Activated naive CD4-positive, alpha-beta T cell treated with anti-CD3 and anti-CD28 coated beads, Interleukin-2, amount 50 U/mL, for 72 hours (primary cell): ENCODE measurements at regions not wholly inside any gene's neighbourhood (a gene's known extent, or its start where the extent isn't known, plus 50 kb on each side); places are given as distances from the start of the nearest gene placed in this dataset.

Source experiments
- ATAC-seq, 2 donors: fragments of 150-1000 bp; cut with Tn5 transposase; 2 replicates each; pipeline ENCODE4 v1.10.0; 2021; ENCODE audit warnings: mild to moderate bottlenecking in 2 of 2, moderate library complexity in 2 of 2
- DNase-seq, 2 donors: peaks; one replicate each; pipeline ENCODE4 v3.0.0; 2021 to 2022; ENCODE audit warnings: low spot score in 2 of 2
- H3K27ac Mint-ChIP-seq, 2 donors: one replicate each; pipeline ENCODE4 v1.8.0; 2022; ENCODE audit warnings: mild to moderate bottlenecking in 2 of 2, mixed read lengths in 2 of 2
- H3K36me3 Mint-ChIP-seq, 2 donors: one replicate each; pipeline ENCODE4 v1.8.0; 2022; ENCODE audit warnings: mixed read lengths in 2 of 2
- H3K9me3 Mint-ChIP-seq, 2 donors: one replicate each; pipeline ENCODE4 v1.8.0; 2022; ENCODE audit warnings: mixed read lengths in 2 of 2

DNA sequence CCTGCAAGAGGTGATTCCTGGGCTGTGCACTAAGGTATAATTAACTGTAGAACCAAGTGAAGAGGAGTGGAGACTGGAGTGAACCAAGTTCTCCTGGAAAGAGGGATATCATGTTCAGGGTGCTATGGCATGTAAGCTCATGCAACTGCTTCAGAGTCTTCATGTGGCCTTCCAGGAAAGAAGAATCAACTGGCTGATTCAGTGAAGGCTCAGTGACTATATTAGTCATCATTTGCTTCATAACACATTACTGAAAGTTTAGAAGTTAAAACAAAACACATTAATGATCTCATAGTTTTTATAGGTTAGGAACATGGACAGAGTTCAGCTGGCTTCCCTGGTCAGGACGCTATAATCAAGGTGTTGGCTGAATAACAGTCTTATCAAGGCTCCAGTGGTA is 1200.8 kb upstream of the GYPC start:
- no peaks in the 10 kb centered on the region for H3K36me3 Mint-ChIP-seq
- H3K9me3 Mint-ChIP-seq = peaks cover 18% of the 10 kb centered on the region in 2 donors
- DNase-seq (no peak), ATAC-seq (no peak)
- no peak overlapping the region for H3K27ac Mint-ChIP-seq

DNA sequence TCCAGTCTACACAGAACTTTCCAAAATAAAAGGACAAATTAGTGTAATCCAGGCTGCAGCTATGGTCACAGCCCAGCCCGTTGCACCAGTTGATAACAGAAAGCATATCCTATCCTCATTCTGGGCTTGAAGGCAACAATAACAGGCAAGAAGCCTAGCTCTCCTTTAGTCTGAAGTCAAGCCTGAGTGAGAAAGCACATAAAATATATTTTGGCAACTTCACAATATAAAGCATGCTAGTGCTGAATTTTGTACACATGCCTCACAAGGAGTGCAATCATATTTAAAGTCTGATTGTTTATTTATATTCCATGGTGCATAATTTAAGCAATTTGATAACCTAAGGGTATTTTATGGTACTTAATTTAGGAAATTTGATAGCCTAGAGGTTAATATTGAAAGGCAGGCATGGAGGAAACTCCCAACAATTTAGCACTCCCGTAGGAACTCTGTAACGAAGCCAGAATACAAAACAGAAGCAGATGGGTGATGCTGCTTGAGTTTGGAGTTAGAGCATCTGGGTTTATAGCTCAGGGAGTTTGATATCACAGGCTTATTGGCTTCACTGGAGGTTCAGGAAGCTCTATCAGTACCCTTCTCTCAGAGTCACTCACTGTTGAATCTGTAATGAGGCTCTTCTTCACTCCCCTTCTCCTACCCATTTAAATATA is 1199.1 kb upstream of the GYPC start:
- H3K9me3 Mint-ChIP-seq = peaks cover 8 to 24% of the 10 kb centered on the region in 2 donors
- DNase-seq (no peak), ATAC-seq (no peak)
- H3K36me3 Mint-ChIP-seq = no peaks in the 10 kb centered on the region
- no peak overlapping the region for H3K27ac Mint-ChIP-seq

DNA sequence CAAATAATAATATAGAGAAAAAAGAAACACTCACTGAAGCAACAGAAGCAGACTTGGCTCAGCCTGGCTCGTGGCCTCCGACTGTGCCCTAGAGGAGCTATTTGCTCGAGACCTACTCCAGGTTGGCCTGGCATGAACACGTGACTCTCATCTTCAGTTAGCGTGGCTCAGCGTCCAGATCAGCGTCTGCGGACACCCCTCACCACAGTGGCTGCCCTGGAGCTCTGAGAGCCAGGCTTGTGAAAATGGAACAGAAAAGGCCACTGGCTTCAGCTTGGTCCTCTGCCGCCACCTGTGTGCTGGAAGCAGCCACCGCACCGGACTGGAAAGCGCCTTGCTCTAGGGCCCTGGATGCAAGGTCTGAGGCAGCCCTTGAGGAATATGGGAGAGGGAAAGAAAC is 1184.0 kb upstream of the GYPC start:
- Mint-ChIP-seq H3K9me3 (peaks cover 21% of the 10 kb centered on the region in 2 donors), H3K36me3 (peaks cover 6 to 11% of the 10 kb centered on the region in 2 donors), H3K27ac (no peak overlapping the region)
- ATAC-seq = no peak
- DNase-seq = no peak

DNA sequence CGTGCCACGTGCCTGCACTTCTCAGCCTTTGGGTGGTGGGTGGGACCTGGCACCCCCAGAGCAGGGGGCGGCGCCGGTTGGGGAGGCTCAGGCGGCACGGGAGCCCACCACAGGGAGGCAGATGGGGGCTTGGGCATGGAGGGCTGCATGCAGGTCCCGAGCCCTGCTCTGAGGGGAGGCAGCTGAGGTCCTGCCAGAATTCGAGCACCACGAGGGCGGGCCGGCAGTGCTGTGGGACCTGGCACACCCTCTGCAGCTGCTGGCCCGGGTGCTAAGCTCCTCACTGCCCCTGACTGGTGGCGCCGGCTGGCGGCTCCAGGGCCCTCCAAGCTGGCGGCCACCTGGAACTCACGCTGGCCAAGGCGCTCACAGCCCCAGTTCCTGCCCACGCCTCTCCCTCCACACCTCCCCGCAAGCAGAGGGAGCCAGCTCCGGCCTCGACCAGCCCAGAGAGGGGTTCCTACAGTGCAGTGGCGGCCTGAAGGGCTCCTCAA is 1176.8 kb upstream of the GYPC start:
- no peak overlapping the region for H3K27ac Mint-ChIP-seq
- H3K36me3 Mint-ChIP-seq = peaks cover 6 to 11% of the 10 kb centered on the region in 2 donors
- DNase-seq = no peak
- H3K9me3 Mint-ChIP-seq = peaks cover 28 to 30% of the 10 kb centered on the region in 2 donors
- ATAC-seq = no peak

DNA sequence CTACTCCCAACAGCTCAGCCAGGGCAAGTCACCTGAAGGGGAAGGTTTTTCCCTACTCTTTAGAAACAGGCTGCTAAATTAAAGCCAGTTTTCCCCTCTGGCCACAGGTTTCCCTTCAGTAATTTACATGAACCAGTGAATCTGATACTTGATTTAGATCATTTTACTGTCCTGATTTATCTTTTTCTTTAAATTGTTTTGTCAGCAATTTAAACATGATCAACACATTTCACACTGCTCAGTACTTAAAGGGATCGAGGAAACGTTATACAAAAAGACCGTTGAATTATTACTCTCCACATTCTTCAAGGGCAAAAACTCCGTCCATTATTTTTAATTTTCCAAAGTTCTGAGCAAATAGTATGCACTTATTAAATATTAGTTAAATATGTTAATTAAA is 1165.7 kb upstream of the GYPC start:
- ATAC-seq = no peak
- Mint-ChIP-seq H3K36me3 (no peaks in the 10 kb centered on the region), H3K9me3 (peaks cover 12 to 25% of the 10 kb centered on the region in 2 donors), H3K27ac (no peak overlapping the region)
- no peak for DNase-seq

DNA sequence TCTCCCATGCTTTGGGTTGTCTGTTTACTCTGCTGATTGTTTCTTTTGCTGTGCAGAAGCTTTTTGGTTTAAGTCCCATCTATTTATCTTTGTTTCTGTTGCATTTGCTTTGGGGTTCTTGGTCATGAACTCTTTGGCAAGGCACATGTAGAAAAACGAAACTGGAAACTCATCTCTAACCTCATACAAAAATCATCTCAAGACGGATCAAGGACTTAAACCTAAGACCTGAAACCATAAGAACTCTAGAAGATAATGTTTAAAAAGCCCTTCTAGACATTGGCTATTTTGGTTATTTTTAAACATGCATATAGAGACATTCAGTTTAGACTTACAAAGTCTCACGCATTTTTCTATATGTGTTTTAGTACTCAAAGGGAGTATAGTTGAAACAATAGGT is 1164.3 kb upstream of the GYPC start:
- no peak for ATAC-seq
- no peak for DNase-seq
- H3K36me3 Mint-ChIP-seq = no peaks in the 10 kb centered on the region
- peaks cover 16 to 28% of the 10 kb centered on the region in 2 donors for H3K9me3 Mint-ChIP-seq
- H3K27ac Mint-ChIP-seq = no peak overlapping the region

DNA sequence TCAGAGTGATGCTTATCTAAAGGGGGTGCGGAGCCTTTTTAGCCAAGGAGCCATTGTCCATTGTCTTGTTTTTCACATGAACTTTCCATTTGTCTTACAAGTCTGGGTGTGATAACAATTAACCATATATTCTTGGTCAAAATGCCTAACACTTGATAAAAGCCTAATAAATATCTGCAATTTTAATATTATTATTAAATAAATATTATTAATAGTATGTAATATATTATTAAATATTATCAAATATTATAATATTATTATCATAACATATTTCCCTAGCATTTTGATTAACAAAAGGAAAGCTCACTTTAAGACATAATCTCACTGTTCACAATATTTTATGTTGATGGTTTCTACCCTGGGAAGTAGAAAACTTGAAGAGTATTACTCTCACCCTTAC is 1143.6 kb upstream of the GYPC start:
- DNase-seq = no peak
- no peak overlapping the region for H3K27ac Mint-ChIP-seq
- peaks cover 18 to 20% of the 10 kb centered on the region in 2 donors for H3K9me3 Mint-ChIP-seq
- H3K36me3 Mint-ChIP-seq = peaks cover 0 to 13% of the 10 kb centered on the region in 2 donors
- ATAC-seq = no peak

DNA sequence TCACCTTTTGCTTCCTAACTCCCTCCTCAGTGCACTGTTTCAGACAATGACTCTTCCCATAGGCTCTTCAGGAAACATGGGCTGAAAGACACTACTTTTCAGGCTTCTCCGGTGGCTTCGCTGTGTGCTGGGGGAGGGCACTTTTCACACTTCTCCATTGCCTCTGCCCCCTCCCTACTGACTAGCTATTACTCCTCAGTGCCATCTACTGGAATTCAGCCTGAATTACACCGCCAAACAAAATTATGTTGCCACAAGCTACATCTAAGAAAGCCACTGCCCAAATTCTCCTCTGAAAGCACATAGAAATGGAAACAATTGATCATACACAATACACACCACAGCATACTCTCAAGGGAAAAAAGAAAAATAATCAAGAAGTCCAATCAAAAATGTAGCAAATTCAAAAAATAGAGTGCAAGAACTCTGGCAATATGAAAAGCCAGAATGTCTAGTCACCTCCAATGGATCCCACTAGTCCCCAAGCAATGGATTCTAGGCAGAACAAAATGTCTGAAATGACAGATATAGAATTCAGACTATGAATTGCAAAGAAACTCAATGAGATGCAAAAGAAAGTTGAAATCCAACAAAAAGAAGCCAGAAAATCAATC is 1139.4 kb upstream of the GYPC start:
- no peak for DNase-seq
- ATAC-seq = no peak
- peaks cover 0 to 9% of the 10 kb centered on the region in 2 donors for H3K36me3 Mint-ChIP-seq
- peaks cover 26 to 28% of the 10 kb centered on the region in 2 donors for H3K9me3 Mint-ChIP-seq
- H3K27ac Mint-ChIP-seq = no peak overlapping the region

DNA sequence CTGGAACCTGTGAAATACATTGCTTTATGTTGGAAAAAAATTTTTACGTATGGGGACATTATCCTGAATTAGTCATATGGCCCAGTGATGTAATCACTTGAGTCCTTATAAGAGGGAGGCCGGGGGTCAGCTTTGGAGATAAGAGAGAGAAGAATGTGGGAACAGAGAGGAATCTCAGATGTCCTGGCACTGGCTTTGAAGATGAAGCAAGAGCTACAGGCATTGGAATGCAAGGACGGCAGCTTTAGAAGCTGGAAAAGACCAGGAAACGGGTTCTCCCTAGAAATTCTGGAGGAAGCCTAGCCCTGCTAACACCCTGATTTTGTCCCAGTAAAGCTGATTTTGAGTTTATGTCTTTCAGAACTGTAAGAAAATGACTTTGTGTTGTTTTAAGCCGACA is 1129.9 kb upstream of the GYPC start:
- DNase-seq (no peak), ATAC-seq (no peak)
- no peak overlapping the region for H3K27ac Mint-ChIP-seq
- H3K36me3 Mint-ChIP-seq = no peaks in the 10 kb centered on the region
- H3K9me3 Mint-ChIP-seq = peaks cover 10 to 16% of the 10 kb centered on the region in 2 donors

DNA sequence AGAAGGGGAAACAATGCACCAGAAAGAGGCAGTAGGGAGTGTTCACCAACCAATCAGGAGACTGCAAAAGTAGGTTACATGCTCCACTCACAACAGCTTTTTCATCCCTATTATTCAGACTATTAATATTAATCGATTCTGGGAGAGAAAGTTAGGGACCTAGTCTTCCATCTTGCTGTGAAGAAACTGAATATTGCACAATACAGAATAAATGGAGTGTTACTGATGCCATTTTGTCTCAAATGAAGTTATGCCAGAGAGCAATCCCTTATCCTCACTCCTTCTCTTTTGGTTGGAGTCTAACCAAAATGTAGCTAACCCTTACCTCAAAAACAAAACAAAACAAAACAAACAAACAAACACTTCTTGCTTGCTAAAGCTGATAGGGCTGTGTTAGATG is 1120.9 kb upstream of the GYPC start:
- DNase-seq = no peak
- ATAC-seq = no peak
- Mint-ChIP-seq H3K36me3 (no peaks in the 10 kb centered on the region), H3K27ac (no peak overlapping the region), H3K9me3 (peaks cover 13% of the 10 kb centered on the region in 2 donors)

DNA sequence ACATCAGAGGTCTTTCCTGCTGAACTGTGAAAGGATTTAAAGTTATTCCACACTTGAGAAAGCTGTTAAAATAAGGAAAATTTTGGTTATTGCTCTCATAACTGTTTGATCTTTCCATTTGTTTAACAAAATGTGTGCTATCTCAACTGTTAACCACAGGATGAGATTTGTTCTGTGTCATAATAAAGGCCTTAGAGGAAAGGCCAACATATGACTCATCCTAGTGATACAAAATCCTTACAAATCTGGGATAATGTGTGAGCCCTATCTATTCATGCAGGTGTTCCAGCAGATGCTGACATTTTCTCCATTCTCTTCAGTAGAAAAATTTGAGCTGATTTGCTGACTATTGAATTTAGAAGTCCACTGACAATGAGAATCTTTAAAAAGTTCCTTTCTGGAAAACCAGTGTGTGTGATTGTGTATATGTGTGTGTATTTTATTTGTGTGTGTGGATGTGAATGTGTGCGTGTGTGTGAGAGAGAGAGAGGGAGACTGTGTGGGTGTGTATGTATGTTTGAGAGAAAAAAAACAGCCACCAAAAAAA is 1111.9 kb upstream of the GYPC start:
- peaks cover 0 to 6% of the 10 kb centered on the region in 2 donors for H3K36me3 Mint-ChIP-seq
- H3K27ac Mint-ChIP-seq = no peak overlapping the region
- ATAC-seq (no peak), DNase-seq (no peak)
- peaks cover 14 to 23% of the 10 kb centered on the region in 2 donors for H3K9me3 Mint-ChIP-seq

DNA sequence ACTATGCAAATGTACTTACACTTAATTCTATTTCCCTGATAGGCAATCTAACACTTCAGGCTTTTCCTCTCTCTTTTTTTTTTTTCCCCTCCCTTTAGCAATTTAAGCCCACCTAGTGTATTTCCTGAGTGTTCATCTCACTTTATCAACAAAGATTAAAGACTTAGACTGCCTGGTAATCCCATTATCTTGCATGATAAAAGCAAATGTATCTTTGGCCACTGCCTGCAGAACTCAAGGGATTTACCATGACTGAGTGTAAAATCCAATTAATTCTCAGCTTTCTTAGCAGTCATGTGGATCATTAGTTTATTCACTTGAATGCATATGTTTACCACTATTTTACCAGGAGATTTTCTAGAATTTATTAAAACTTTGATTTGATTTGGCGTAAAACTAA is 1102.2 kb upstream of the GYPC start:
- no peak for DNase-seq
- no peak for ATAC-seq
- no peak overlapping the region for H3K27ac Mint-ChIP-seq
- H3K36me3 Mint-ChIP-seq = no peaks in the 10 kb centered on the region
- H3K9me3 Mint-ChIP-seq = peaks cover 15 to 22% of the 10 kb centered on the region in 2 donors

DNA sequence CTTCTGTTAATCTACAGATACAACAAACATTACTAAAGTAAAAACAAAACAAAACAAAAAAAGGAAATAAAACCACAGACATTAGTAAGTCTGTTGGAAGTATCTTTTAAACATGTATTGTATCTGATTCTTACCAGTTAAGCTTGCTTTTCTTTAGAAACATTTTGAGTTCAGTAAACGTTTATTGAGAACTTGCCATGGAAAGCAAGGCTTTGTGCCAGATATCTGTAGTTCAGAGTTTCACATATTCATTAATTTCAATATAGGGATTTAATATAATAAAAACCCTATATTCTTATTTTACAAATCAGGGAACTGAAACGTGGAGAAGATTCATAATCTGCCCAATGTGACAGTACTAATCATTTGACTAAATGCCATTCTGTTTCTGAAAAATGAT is 1101.0 kb upstream of the GYPC start:
- Mint-ChIP-seq H3K27ac (no peak overlapping the region), H3K9me3 (peaks cover 15 to 20% of the 10 kb centered on the region in 2 donors), H3K36me3 (no peaks in the 10 kb centered on the region)
- DNase-seq (no peak), ATAC-seq (no peak)

DNA sequence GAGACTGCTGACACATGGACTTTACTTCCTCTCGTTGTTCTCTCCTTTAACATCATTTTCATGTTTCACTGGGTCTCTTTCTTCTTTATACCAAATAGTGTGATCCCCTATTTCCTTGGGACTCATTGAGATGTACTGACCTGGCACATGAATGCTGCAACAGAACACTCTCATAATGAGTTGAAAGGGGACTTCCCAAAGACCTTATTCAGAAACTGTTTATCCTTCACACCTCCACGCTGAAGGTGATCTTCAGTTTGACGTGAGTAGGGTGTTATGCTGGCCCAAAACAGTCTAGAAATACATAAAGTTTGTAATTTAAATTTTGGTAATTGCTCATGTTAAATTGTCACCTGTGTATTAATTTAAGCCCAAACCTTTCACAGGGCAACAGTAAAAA is 1096.8 kb upstream of the GYPC start:
- Mint-ChIP-seq H3K9me3 (peaks cover 8 to 14% of the 10 kb centered on the region in 2 donors), H3K36me3 (no peaks in the 10 kb centered on the region), H3K27ac (no peak overlapping the region)
- DNase-seq (no peak), ATAC-seq (no peak)

DNA sequence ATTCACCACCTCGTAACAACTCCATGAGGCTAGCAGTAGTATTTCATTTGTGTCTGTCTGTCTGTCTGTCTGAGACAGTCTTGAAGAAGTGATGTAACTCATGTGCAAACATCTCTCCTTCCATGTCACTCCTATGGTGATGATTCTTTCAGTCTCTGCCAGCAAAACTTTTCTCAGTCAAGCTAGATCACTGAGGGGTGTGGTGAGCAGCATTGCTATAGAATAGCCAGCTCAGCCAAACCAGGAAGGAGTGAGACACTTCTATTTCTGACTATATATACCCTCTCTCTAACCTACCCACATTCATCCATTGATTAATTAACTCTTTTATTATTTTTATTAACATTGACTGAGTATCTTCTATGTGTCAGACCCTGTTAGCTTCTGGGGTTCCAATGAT is 1095.1 kb upstream of the GYPC start:
- DNase-seq (no peak), ATAC-seq (no peak)
- Mint-ChIP-seq H3K9me3 (peaks cover 10 to 15% of the 10 kb centered on the region in 2 donors), H3K27ac (no peak overlapping the region), H3K36me3 (no peaks in the 10 kb centered on the region)

DNA sequence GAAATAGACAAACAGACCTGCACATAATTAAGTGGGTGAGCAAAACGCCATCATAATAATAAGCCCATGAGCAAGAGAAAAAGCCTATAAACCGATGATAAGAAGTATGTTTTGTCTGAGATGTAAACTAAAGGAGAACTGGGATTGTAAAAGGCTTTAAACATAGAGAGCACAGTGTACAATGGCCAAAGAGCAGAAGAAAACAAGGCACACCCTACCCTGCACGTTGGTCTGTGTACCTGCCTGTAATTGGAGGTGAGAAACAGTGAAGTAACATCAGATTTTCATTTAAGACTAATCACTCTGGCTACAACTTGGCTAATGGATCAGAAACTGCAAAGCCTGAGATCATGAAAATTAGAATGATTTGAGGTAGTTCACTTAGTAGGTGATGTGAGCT is 1094.7 kb upstream of the GYPC start:
- DNase-seq (no peak), ATAC-seq (no peak)
- peaks cover 10 to 15% of the 10 kb centered on the region in 2 donors for H3K9me3 Mint-ChIP-seq
- H3K27ac Mint-ChIP-seq = no peak overlapping the region
- no peaks in the 10 kb centered on the region for H3K36me3 Mint-ChIP-seq

DNA sequence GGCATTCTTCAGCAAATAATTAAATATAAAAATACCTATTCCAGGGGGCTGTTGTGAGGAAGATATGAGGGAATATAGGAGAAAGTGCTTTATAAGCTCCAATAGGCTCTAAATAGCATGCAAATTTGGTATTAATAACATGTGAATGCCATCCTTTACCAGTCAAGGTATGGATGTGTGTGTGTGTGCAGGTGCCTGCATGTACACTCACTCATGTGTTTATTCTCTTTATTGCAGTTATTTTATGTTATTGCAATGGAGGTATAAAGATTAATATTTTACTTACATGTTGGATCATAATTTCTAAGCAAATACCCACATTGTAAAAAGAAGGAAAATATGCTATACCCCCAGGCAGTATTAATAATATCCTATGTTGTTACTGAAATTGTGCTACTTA is 1093.0 kb upstream of the GYPC start:
- DNase-seq = no peak
- Mint-ChIP-seq H3K27ac (no peak overlapping the region), H3K36me3 (no peaks in the 10 kb centered on the region), H3K9me3 (peaks cover 9 to 19% of the 10 kb centered on the region in 2 donors)
- no peak for ATAC-seq

DNA sequence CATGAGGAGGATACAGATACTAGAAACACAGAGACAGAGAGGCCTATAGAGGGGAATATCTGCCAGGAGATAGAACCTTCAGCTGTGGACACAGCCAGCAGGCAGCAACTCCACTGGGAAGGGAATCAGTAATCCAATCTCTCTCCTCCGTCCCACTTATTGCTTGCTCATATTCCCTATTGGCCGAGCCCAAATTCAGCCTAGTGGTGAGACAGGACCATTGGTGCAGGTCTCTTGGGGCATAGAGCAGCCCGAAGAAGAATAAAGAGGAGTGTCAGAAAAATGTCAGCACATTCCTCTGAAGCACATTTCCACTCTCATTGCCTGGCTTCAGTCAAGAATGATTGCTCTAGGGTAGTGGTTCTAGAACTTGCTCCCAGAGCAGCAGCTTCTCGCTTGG is 1091.5 kb upstream of the GYPC start:
- Mint-ChIP-seq H3K36me3 (no peaks in the 10 kb centered on the region), H3K9me3 (peaks cover 14 to 22% of the 10 kb centered on the region in 2 donors), H3K27ac (no peak overlapping the region)
- ATAC-seq (no peak), DNase-seq (no peak)
